Endothelial cell of umbilical vein (primary cell): ENCODE measurements at regions not wholly inside any gene's neighbourhood (a gene's known extent, or its start where the extent isn't known, plus 50 kb on each side); places are given as distances from the start of the nearest gene placed in this dataset.

ENCODE experiments used
- BruUV-seq: library from RNA; stranded (reverse); fragments of 400-500 nt; replicated peaks from 2 replicates; lab custom pipeline; 2021; lab: Mats Ljungman, UMichigan
- CTCF ChIA-PET: fragments of 300-600, 350-600 bp; sonication (Branson Sonifier 250); formaldehyde crosslinking; loops from one replicate; lab custom pipeline; 2021; ENCODE audit warnings: antibody characterized with exemption, inconsistent platforms; lab: Charles Lee
- POLR2A ChIA-PET: fragments of 300-600, 350-600 bp; sonication (Branson Sonifier 250); formaldehyde crosslinking; loops from one replicate; lab custom pipeline; 2021; ENCODE audit warnings: antibody characterized with exemption, inconsistent platforms; lab: Charles Lee
- DNase-seq: peaks from one replicate; pipeline ENCODE4 v3.0.0-alpha.2; 2011; ENCODE audit warnings: low read depth, low spot score
- FAIRE-seq: peaks from 2 replicates; lab custom pipeline; 2011; peaks lifted over from hg19 to GRCh38; lab: Jason Lieb, UNC
- H2AFZ ChIP-seq: 2 replicates; pipeline ENCODE4 v1.6.0; 2012; ENCODE audit warnings: low read depth, low read length, control low read depth, inconsistent platforms
- H3K27ac ChIP-seq: 2 replicates; pipeline ENCODE4 v1.5.1; 2011; ENCODE audit warnings: low read depth, mild to moderate bottlenecking, control low read depth, low read length, moderate library complexity; ENCODE audit not compliant: insufficient read depth
- H3K27me3 ChIP-seq, 2 experiments: 2 replicates each; pipeline versions ENCODE4 v1.6.0 to v1.6.1; 2011; ENCODE audit warnings: low read length in 2 of 2, mixed read lengths in 1 of 2; ENCODE audit not compliant: control insufficient read depth in 2 of 2, insufficient read depth in 2 of 2
- H3K36me3 ChIP-seq, 2 experiments: 2 replicates in 1 of 2; 3 replicates in 1 of 2; pipeline ENCODE4 v1.5.1; 2011; ENCODE audit warnings: low read length in 2 of 2, mild to moderate bottlenecking in 1 of 2, moderate library complexity in 1 of 2; ENCODE audit not compliant: control insufficient read depth in 2 of 2, insufficient read depth in 2 of 2; ENCODE audit errors: extremely low read depth in 1 of 2
- H3K4me1 ChIP-seq: 3 replicates; pipeline ENCODE4 v1.5.1; 2011; ENCODE audit warnings: mild to moderate bottlenecking, low read length; ENCODE audit not compliant: control insufficient read depth, insufficient read depth; ENCODE audit errors: extremely low read depth
- H3K4me2 ChIP-seq: 2 replicates; pipeline ENCODE4 v1.6.1; 2011; ENCODE audit warnings: low read length, control low read depth, mixed read lengths; ENCODE audit not compliant: insufficient read depth
- H3K4me3 ChIP-seq, 3 experiments: fragments of 200-600 bp in 1 of 3; sonication (generic), shearing (Covaris generic) in 1 of 3; replicated peaks in 1 of 3; 2 replicates each; pipeline ENCODE4 v1.5.1; 2011 to 2016; ENCODE audit warnings: control low read depth in 3 of 3, low read length in 3 of 3, mild to moderate bottlenecking in 2 of 3, inconsistent platforms in 1 of 3, low read depth in 1 of 3, moderate library complexity in 1 of 3; ENCODE audit not compliant: insufficient read depth in 1 of 3
- H3K79me2 ChIP-seq: 2 replicates; pipeline ENCODE4 v1.6.0; 2012; ENCODE audit warnings: low read length, inconsistent platforms; ENCODE audit not compliant: control insufficient read depth, insufficient read depth
- H3K9ac ChIP-seq: replicated peaks from 2 replicates; pipeline ENCODE3; 2011; ENCODE audit warnings: low read length, control low read depth; ENCODE audit not compliant: insufficient read depth; ENCODE audit errors: extremely low read depth
- H3K9me1 ChIP-seq: replicated peaks from 3 replicates; pipeline ENCODE4 v1.6.0; 2011; ENCODE audit warnings: mild to moderate bottlenecking, low read length; ENCODE audit not compliant: control insufficient read depth, insufficient read depth; ENCODE audit errors: extremely low read depth
- H3K9me3 ChIP-seq: replicated peaks from 2 replicates; pipeline ENCODE4 v1.5.1; 2012; ENCODE audit warnings: low read length, inconsistent platforms; ENCODE audit not compliant: control insufficient read depth, insufficient read depth
- H4K20me1 ChIP-seq: replicated peaks from 2 replicates; pipeline ENCODE3; 2011; ENCODE audit warnings: mild to moderate bottlenecking, low read length; ENCODE audit not compliant: control insufficient read depth, insufficient read depth; ENCODE audit errors: extremely low read depth
- CTCF ChIP-seq, 2 donors: IDR thresholded peaks; 1 replicate in 1 of 2; 2 replicates in 1 of 2; pipeline ENCODE4 v1.5.1; 2011; ENCODE audit warnings: low read length in 2 of 2, mild to moderate bottlenecking in 2 of 2, moderate library complexity in 2 of 2, control low read depth in 1 of 2, inconsistent platforms in 1 of 2, low read depth in 1 of 2; ENCODE audit not compliant: insufficient read depth in 1 of 2; ENCODE audit errors: extremely low read depth in 1 of 2
- EZH2 ChIP-seq: IDR thresholded peaks from 2 replicates; pipeline ENCODE4 v1.6.1; 2012; ENCODE audit warnings: borderline replicate concordance, low read depth, mild to moderate bottlenecking, moderate library complexity, low read length, inconsistent platforms; ENCODE audit not compliant: severe bottlenecking
- FOS ChIP-seq: IDR thresholded peaks from 2 replicates; pipeline ENCODE4 v1.6.1; 2011; ENCODE audit warnings: mild to moderate bottlenecking, low read length, moderate library complexity, borderline replicate concordance; ENCODE audit not compliant: insufficient read depth
- GATA2 ChIP-seq: IDR thresholded peaks from 2 replicates; pipeline ENCODE4 v1.7.0; 2011; ENCODE audit warnings: low read depth, mild to moderate bottlenecking, moderate library complexity, mixed read lengths, low read length; ENCODE audit not compliant: insufficient read length, insufficient read depth
- JUN ChIP-seq: IDR thresholded peaks from 2 replicates; pipeline ENCODE4 v1.6.1; 2011; ENCODE audit warnings: borderline replicate concordance, low read depth; ENCODE audit not compliant: insufficient read length, insufficient read depth
- MAX ChIP-seq: IDR thresholded peaks from 2 replicates; pipeline ENCODE4 v1.6.1; 2011; ENCODE audit not compliant: insufficient read depth, insufficient read length
- MYC ChIP-seq: IDR thresholded peaks from one replicate; pipeline ENCODE4 v1.6.1; 2011; ENCODE audit warnings: mild to moderate bottlenecking, low read depth, low read length
- POLR2A ChIP-seq: IDR thresholded peaks from 2 replicates; pipeline ENCODE4 v1.6.1; 2012; ENCODE audit warnings: low read depth, mild to moderate bottlenecking, control low read depth, low read length
- POLR2AphosphoS5 ChIP-seq: IDR thresholded peaks from 2 replicates; pipeline ENCODE4 v1.6.1; 2012; ENCODE audit warnings: low read depth, mild to moderate bottlenecking, control low read depth, low read length, moderate library complexity; ENCODE audit not compliant: insufficient read depth
- dilution Hi-C: fragments of 300-500 bp; cut with MboI; formaldehyde crosslinking; loops from one replicate; pipeline ENCODE4 v1.15.0; 2019; ENCODE audit warnings: low sequenced_read_pairs; ENCODE audit not compliant: extremely low pct_ligation_motif_present
- intact Hi-C: fragments of 100-400 bp; cut with micrococcal nuclease; formaldehyde crosslinking; loops from one replicate; pipeline ENCODE4 v1.10.0; 2022

DNA sequence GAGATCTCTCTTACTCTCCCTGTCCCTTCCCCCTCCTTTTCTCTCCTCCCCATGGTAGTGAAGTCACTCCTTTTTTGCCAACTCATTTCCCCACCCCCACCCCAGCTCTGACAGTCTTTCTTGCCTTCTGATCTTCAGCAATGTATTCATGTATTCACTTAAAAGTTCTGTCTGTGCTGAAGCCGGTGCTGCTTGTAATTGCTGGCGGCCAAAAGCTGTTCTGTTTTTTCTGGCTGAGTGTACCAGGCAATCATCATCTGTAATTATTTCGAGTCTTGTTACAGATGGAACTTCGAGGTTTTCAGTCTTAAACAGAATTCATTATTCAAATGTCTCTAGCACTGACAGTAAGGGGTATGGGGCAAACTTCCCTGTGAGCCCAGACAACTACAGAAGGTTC is 99.5 kb downstream of the SPATA19 start:
- ChIA-PET CTCF (no interaction called here), POLR2A (no interaction called here)
- dilution Hi-C loops (no loop called here), intact Hi-C loops (no loop called here)
- H3K4me2 ChIP-seq: no peak overlapping the region
- DNase-seq: no peak
- no peaks in the 10 kb centered on the region for H3K4me1 ChIP-seq
- no peak overlapping the region for H3K27ac ChIP-seq
- BruUV-seq: no TSS peak
- H3K9ac ChIP-seq: no peak overlapping the region
- H3K9me3 ChIP-seq: no peaks in the 10 kb centered on the region
- no peaks in the 10 kb centered on the region for H3K9me1 ChIP-seq
- no peak overlapping the region for H2AFZ ChIP-seq
- H4K20me1 ChIP-seq: no peaks in the 10 kb centered on the region
- H3K4me3 ChIP-seq: no peak overlapping the region
- no peak for FAIRE-seq
- H3K79me2 ChIP-seq: no peaks in the 10 kb centered on the region
- TF ChIP-seq MYC (no peak), POLR2AphosphoS5 (no peak), CTCF (IDR thresholded peaks at IDR 0.05; ENCODE audit: extremely low read depth in 1 of 2, insufficient read depth in 1 of 2, low read depth in 1 of 2, low read length in 2 of 2) (no peak), JUN (no peak), GATA2 (no peak)
- H3K36me3 ChIP-seq: no peaks in the 10 kb centered on the region
- no peaks in the 10 kb centered on the region for H3K27me3 ChIP-seq

GRCh38 chr11:133742353-133742752 is 103.0 kb downstream of the SPATA19 start:
- ChIA-PET CTCF (no interaction called here), POLR2A (no interaction called here)
- Histone ChIP-seq H3K79me2 (no peaks in the 10 kb centered on the region), H3K27me3 (no peaks in the 10 kb centered on the region), H3K27ac (no peak overlapping the region), H3K9ac (no peak overlapping the region), H3K9me1 (no peaks in the 10 kb centered on the region), H2AFZ (no peak overlapping the region), H4K20me1 (no peaks in the 10 kb centered on the region), H3K4me3 (no peak overlapping the region), H3K4me2 (no peak overlapping the region), H3K4me1 (no peaks in the 10 kb centered on the region), H3K36me3 (no peaks in the 10 kb centered on the region), H3K9me3 (no peaks in the 10 kb centered on the region)
- intact Hi-C loops (no loop called here), dilution Hi-C loops (no loop called here)
- BruUV-seq: no TSS peak
- FAIRE-seq (no peak), DNase-seq (no peak)
- TF ChIP-seq MAX (no peak), CTCF (IDR thresholded peaks at IDR 0.05; ENCODE audit: extremely low read depth in 1 of 2, insufficient read depth in 1 of 2, low read depth in 1 of 2, low read length in 2 of 2) (no peak), MYC (no peak), EZH2 (no peak), FOS (no peak), POLR2AphosphoS5 (no peak), POLR2A (no peak), GATA2 (no peak), JUN (no peak)
